Activated T-helper 17 cell treated with anti-CD3 and anti-CD28 coated beads, Interleukin-2, amount 50 U/mL, for 72 hours (primary cell): ENCODE measurements at regions not wholly inside any gene's neighbourhood (a gene's known extent, or its start where the extent isn't known, plus 50 kb on each side); places are given as distances from the start of the nearest gene placed in this dataset.

ENCODE experiments used
- ATAC-seq: fragments of 150-1000 bp; cut with Tn5 transposase; replicated peaks from 2 replicates; pipeline ENCODE4 v1.10.0; 2021; ENCODE audit warnings: mild to moderate bottlenecking, moderate library complexity
- H3K27ac Mint-ChIP-seq: one replicate; pipeline ENCODE4 v1.8.0; 2022; ENCODE audit warnings: mixed read lengths
- H3K27me3 Mint-ChIP-seq: one replicate; pipeline ENCODE4 v1.8.0; 2022; ENCODE audit warnings: mixed read lengths
- H3K36me3 Mint-ChIP-seq: one replicate; pipeline ENCODE4 v1.8.0; 2022; ENCODE audit warnings: low read depth, mild to moderate bottlenecking, mixed read lengths
- H3K4me1 Mint-ChIP-seq: one replicate; pipeline ENCODE4 v1.8.0; 2022; ENCODE audit warnings: mixed read lengths
- H3K4me3 Mint-ChIP-seq: one replicate; pipeline ENCODE4 v1.8.0; 2022; ENCODE audit warnings: mild to moderate bottlenecking, mixed read lengths
- H3K9me3 Mint-ChIP-seq: one replicate; pipeline ENCODE4 v1.8.0; 2022; ENCODE audit warnings: mixed read lengths

GRCh38 chr13:85417807-85418206, 381.4 kb downstream of the SLITRK6 start:
- Mint-ChIP-seq H3K4me1 (no peaks in the 10 kb centered on the region), H3K27me3 (no peaks in the 10 kb centered on the region), H3K9me3 (no peaks in the 10 kb centered on the region), H3K4me3 (no peak overlapping the region), H3K27ac (no peak overlapping the region), H3K36me3 (no peaks in the 10 kb centered on the region)
- no peak for ATAC-seq

GRCh38 chr13:85413664-85414063, 385.6 kb downstream of the SLITRK6 start:
- no peak for ATAC-seq
- H3K36me3 Mint-ChIP-seq, result no peaks in the 10 kb centered on the region
- H3K27ac Mint-ChIP-seq, result no peak overlapping the region
- no peaks in the 10 kb centered on the region for H3K27me3 Mint-ChIP-seq
- H3K4me1 Mint-ChIP-seq, result no peaks in the 10 kb centered on the region
- no peak overlapping the region for H3K4me3 Mint-ChIP-seq
- H3K9me3 Mint-ChIP-seq, result no peaks in the 10 kb centered on the region

- H3K9me3 Mint-ChIP-seq, result no peaks in the 10 kb centered on the region
Observed at GRCh38 chr13:85412448-85412847, 386.8 kb downstream of the SLITRK6 start.

GRCh38 chr13:85411591-85411990, 387.6 kb downstream of the SLITRK6 start:
- H3K4me3 Mint-ChIP-seq, result no peak overlapping the region
- no peak for ATAC-seq
- no peaks in the 10 kb centered on the region for H3K4me1 Mint-ChIP-seq
- H3K27me3 Mint-ChIP-seq, result no peaks in the 10 kb centered on the region
- no peaks in the 10 kb centered on the region for H3K36me3 Mint-ChIP-seq
- H3K27ac Mint-ChIP-seq, result no peak overlapping the region
- H3K9me3 Mint-ChIP-seq, result no peaks in the 10 kb centered on the region

More at GRCh38 chr13:85412448-85412847, 386.8 kb downstream of the SLITRK6 start:
- Mint-ChIP-seq H3K36me3 (no peaks in the 10 kb centered on the region), H3K4me1 (no peaks in the 10 kb centered on the region), H3K27me3 (no peaks in the 10 kb centered on the region), H3K27ac (no peak overlapping the region), H3K4me3 (no peak overlapping the region)
- ATAC-seq, result no peak

- H3K27me3 Mint-ChIP-seq, result no peaks in the 10 kb centered on the region
- no peaks in the 10 kb centered on the region for H3K36me3 Mint-ChIP-seq
- no peaks in the 10 kb centered on the region for H3K4me1 Mint-ChIP-seq
- no peak overlapping the region for H3K4me3 Mint-ChIP-seq
- no peak overlapping the region for H3K27ac Mint-ChIP-seq
- ATAC-seq, result no peak
- H3K9me3 Mint-ChIP-seq, result peaks cover 2% of the 10 kb centered on the region
Observed at GRCh38 chr13:85408415-85408814, 390.8 kb downstream of the SLITRK6 start.

- Mint-ChIP-seq H3K4me3 (no peak overlapping the region), H3K27ac (no peak overlapping the region), H3K9me3 (peaks cover 4% of the 10 kb centered on the region), H3K4me1 (no peaks in the 10 kb centered on the region), H3K36me3 (no peaks in the 10 kb centered on the region), H3K27me3 (no peaks in the 10 kb centered on the region)
- ATAC-seq, result no peak
Observed at GRCh38 chr13:85406269-85406975, 392.8 kb downstream of the SLITRK6 start.

- Mint-ChIP-seq H3K27me3 (no peaks in the 10 kb centered on the region), H3K4me3 (no peak overlapping the region), H3K27ac (no peak overlapping the region), H3K36me3 (no peaks in the 10 kb centered on the region), H3K9me3 (peaks cover 4% of the 10 kb centered on the region), H3K4me1 (no peaks in the 10 kb centered on the region)
- no peak for ATAC-seq
Observed at GRCh38 chr13:85405316-85405897, 393.8 kb downstream of the SLITRK6 start.

- H3K36me3 Mint-ChIP-seq, result no peaks in the 10 kb centered on the region
- no peak for ATAC-seq
- peaks cover 8% of the 10 kb centered on the region for H3K27me3 Mint-ChIP-seq
- no peak overlapping the region for H3K4me3 Mint-ChIP-seq
- H3K9me3 Mint-ChIP-seq, result peaks cover 6% of the 10 kb centered on the region
- H3K27ac Mint-ChIP-seq, result no peak overlapping the region
- H3K4me1 Mint-ChIP-seq, result no peaks in the 10 kb centered on the region
Observed at GRCh38 chr13:85386424-85386823, 412.8 kb downstream of the SLITRK6 start.

GRCh38 chr13:85383291-85383690, 415.9 kb downstream of the SLITRK6 start:
- ATAC-seq, result no peak
- Mint-ChIP-seq H3K4me1 (peaks cover 7% of the 10 kb centered on the region), H3K4me3 (no peak overlapping the region), H3K36me3 (no peaks in the 10 kb centered on the region), H3K9me3 (peaks cover 17% of the 10 kb centered on the region), H3K27ac (no peak overlapping the region), H3K27me3 (peaks cover 8% of the 10 kb centered on the region)

GRCh38 chr13:85381082-85381481, 418.1 kb downstream of the SLITRK6 start:
- Mint-ChIP-seq H3K27me3 (peaks cover 3% of the 10 kb centered on the region), H3K36me3 (no peaks in the 10 kb centered on the region), H3K27ac (no peak overlapping the region), H3K4me3 (no peak overlapping the region), H3K4me1 (peaks cover 7% of the 10 kb centered on the region), H3K9me3 (peaks cover 13% of the 10 kb centered on the region)
- no peak for ATAC-seq

GRCh38 chr13:85379991-85380390, 419.2 kb downstream of the SLITRK6 start:
- Mint-ChIP-seq H3K36me3 (no peaks in the 10 kb centered on the region), H3K9me3 (peaks cover 13% of the 10 kb centered on the region), H3K27me3 (no peaks in the 10 kb centered on the region), H3K4me1 (peaks cover 7% of the 10 kb centered on the region), H3K4me3 (peak overlapping the region; percentile 65), H3K27ac (no peak overlapping the region)
- ATAC-seq, result no peak

- Mint-ChIP-seq H3K27ac (no peak overlapping the region), H3K36me3 (no peaks in the 10 kb centered on the region), H3K4me3 (peak overlapping the region; percentile 65), H3K4me1 (peaks cover 7% of the 10 kb centered on the region), H3K27me3 (no peaks in the 10 kb centered on the region), H3K9me3 (peaks cover 13% of the 10 kb centered on the region)
- no peak for ATAC-seq
Observed at GRCh38 chr13:85379433-85379832, 419.8 kb downstream of the SLITRK6 start.

GRCh38 chr13:85377783-85378182, 421.4 kb downstream of the SLITRK6 start:
- Mint-ChIP-seq H3K4me3 (no peak overlapping the region), H3K27ac (no peak overlapping the region), H3K36me3 (no peaks in the 10 kb centered on the region), H3K9me3 (peaks cover 13% of the 10 kb centered on the region), H3K4me1 (peaks cover 7% of the 10 kb centered on the region), H3K27me3 (no peaks in the 10 kb centered on the region)
- no peak for ATAC-seq

- no peak overlapping the region for H3K27ac Mint-ChIP-seq
- no peak overlapping the region for H3K4me3 Mint-ChIP-seq
- H3K9me3 Mint-ChIP-seq, result no peaks in the 10 kb centered on the region
- ATAC-seq, result no peak
- H3K4me1 Mint-ChIP-seq, result no peaks in the 10 kb centered on the region
- H3K36me3 Mint-ChIP-seq, result no peaks in the 10 kb centered on the region
- H3K27me3 Mint-ChIP-seq, result no peaks in the 10 kb centered on the region
Observed at GRCh38 chr13:85373322-85373721, 425.9 kb downstream of the SLITRK6 start.

- ATAC-seq, result no peak
- Mint-ChIP-seq H3K4me3 (no peak overlapping the region), H3K9me3 (no peaks in the 10 kb centered on the region), H3K27ac (no peak overlapping the region), H3K27me3 (no peaks in the 10 kb centered on the region), H3K4me1 (no peaks in the 10 kb centered on the region), H3K36me3 (no peaks in the 10 kb centered on the region)
Observed at GRCh38 chr13:85371254-85371653, 428.0 kb downstream of the SLITRK6 start.
